SHP77 (cell line): ENCODE measurements at regions not wholly inside any gene's neighbourhood (a gene's known extent, or its start where the extent isn't known, plus 50 kb on each side); places are given as distances from the start of the nearest gene placed in this dataset.

ENCODE experiments used
- DNase-seq, 2 experiments: peaks; one replicate each; lab custom pipeline; 2025; lab: John Stamatoyannopoulos, UW

DNA sequence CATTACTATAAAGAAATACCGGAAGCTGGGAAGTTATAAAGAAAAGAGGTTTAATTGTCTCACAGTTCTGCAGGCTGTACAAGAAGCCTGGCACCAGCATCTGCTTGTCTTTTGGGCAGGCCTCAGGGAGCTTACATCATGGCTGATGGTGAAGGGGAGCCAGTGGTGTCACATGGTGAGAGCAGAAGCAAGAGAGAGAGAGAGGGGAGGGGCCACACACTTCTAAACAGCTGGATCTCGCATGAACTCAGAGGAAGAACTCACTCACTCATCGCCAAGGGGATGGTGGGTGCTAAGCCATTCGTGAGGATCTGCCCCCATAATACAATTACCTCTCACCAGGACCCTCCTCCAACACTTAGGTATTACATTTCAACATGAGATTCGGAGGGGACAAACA is 51.8 kb upstream of the ANKRD34C start:
- DNase-seq, result no peak

DNA sequence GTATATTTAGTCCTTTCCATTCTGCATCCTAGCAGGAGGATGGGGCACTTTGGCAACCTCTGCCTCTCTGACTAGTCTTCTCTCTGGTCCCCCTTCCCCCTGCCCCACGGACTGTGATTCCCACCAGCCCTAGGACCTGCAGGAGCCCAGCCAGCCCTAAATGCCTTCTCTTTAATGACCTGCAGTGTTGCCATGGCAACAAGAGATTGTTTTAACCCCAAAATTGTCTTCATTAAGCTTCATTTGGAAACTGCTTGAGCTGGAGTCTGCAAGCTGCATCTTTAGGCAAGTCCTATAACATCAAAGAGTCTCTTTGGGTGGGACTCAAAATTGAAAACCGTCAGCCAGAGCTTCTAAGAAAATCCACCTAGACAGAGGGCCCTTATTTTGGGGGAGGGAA is 59.7 kb upstream of the ANKRD34C start:
- no peak for DNase-seq

DNA sequence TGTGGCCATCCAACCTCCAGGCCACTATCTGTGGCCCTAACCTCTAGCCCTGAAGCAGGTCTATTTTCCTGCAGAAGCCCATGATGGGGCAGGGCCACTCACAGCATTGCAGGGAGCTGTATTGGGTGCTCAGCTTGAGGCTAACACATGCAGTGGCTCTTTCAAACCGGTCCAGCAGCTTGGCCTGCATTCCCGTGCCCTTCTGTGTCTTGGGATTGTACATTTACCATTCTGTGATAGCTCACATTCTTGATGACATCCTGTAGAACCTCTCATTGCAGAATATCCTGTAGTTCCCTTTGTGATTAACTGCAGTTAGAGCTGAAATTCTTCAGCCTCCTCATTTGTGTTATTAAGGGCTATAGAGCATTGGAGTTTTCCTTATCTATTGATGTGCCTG is 60.8 kb upstream of the ANKRD34C start:
- no peak for DNase-seq

DNA sequence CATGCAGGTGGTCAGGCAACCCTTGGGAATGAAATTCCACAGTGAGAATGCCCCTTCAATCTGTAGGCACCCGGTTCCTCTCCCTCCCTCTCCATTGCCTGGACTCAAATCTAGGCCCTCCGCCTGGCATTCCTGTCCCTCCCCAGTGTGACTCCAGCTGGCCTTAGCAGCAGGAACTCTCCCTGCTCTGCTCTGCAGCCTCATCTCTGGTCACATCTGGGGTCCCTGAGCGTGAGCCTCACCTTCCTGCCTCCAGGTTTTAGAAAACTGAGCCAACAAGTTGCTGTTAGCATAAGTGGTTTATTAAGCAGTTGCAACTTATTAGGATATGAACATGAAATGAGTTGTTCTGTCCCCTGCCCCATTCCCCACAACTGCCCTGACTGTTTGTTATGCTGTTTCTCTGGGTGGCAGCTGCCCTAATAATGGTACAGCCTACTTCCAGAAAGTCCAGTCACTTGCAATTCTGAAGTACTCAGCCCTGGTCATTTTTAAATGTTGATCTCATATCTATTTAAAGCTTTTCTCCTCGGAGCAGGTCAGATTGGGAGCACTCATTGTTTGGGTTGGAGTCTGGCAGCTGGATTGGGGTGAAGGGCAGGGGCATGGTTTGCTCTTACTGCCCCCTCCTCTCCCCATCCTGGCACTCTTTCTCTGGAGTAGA is 63.0 kb upstream of the ANKRD34C start:
- no peak for DNase-seq

DNA sequence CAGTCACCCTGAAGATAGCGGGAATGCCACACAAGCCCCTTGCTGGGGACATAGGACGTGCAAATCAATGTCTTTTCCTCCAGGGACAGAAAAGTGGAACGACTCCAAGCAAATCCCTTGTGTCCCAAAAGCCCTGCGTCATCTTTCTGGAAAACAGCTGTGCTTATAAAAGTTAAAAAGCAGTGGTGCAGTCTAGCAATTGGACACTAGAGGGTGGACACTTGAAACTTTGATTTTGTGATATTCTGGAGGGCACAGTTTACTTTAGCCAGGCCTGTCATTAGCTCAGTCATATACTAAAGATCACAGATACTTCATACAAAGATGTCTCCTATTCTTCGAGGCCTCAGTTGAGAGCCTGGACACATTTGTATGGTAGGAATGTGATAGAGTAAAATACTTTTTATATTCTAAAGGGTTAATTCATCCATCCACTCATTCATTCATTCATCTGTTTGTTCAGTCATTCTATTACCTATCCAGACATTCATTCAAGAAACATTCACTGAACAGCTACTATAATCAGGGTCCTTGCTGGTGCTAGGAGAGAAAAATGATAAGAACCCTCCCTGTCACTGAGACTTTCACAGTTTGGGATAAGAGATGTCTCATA is 63.8 kb upstream of the ANKRD34C start:
- no peak for DNase-seq

DNA sequence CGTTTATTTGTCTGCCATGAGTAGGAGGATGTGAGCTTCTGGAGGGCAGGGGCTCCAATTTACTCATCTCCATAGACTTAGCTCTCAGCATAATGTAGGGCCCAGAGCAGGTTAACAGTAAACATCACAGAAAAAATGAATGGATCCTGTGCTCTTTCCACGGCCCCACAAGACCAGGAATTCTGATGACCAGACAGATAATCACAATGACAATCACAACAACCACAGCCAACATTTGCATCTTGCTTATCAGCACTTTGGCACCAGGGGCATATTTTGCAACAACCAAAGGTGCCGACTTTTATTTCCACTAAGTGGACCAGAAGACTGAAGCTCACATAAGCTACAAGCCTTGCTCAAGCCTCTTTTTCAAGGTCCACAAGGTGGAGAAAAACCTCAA is 68.9 kb upstream of the ANKRD34C start:
- no peak for DNase-seq

DNA sequence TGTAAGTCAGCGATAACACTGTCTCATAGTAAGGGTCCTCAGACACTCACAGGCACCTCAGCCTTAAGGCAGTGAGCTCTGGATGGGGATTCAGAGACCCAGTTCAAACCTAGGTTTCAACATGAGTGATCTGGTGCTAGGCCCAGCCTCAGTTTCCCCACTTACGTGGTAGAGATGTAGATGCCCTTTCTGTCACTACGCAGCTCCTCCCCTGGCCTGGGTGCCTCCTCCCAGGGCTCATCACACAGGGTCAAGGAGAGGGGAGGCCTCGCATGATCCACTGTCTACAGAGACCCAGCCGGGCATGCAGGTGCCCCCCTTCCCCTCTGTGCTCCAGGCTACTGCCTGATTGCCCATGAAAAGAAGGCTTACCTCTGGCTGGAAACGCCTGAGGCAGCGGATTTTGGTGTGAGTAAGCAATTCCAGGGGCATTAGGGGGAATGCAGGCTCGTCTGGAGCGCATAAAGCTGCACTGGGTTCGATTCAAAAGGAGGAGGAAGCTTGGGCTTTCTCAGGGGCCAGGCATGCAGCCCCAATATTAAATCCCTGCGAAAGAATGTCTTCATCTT is 69.8 kb upstream of the ANKRD34C start:
- DNase-seq, result no peak

DNA sequence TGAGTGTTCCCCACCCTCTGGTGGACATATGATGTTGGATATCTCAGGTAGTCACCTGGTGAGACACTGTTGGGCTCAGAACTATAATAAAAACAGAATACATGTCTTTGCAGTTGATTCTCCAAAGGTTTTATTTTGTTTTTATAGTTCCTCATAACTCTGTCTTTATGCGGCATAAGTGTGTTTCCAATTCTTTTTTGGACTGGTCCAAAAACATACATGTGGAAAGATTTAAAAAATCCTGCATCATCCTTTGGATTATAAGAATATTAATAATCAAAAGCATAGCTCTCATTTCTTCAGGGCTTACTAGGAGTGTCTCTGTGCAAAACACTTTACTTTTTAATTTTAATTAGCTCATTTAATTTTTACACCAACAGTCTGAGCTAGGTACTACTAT is 71.0 kb upstream of the ANKRD34C start:
- no peak for DNase-seq

DNA sequence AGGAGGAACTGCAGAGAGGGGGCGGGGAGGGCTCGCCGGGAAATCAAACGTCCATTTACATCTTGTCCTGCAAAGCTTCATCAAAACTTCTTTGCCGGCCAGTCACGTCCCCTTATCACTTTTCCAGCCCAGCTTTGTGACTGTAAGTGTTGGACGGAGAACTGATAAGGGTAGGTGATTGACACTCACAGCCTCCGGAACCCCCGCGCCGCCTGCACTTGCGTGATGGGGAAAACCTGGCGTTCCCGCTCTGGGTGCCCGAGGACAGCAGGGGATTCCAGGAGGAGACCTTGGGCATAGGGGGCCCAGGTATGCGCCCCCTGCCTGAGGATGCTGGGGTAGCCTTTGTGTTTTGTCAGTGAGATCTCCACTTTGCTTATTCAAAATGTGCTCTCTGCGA is 72.8 kb upstream of the ANKRD34C start:
- no peak for DNase-seq

DNA sequence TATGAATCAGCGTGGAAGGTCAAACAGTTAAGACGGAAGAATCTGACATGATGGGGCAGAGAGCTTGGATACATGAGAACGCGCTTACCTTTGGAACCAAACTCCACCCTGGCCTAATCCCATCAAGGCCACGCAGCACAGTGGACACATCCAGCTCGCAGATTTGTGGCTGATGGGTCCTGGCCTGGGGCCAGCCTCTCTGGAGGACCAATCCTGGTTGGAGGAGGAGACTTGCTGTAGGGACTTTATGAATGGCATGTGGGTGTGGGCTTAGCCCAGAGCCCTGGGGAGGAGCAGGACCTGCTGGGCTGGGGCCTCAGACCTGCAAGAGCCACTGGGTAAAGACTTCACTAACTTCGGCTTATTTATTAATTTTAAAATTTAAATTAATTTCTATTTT is 73.4 kb upstream of the ANKRD34C start:
- DNase-seq, result no peak

DNA sequence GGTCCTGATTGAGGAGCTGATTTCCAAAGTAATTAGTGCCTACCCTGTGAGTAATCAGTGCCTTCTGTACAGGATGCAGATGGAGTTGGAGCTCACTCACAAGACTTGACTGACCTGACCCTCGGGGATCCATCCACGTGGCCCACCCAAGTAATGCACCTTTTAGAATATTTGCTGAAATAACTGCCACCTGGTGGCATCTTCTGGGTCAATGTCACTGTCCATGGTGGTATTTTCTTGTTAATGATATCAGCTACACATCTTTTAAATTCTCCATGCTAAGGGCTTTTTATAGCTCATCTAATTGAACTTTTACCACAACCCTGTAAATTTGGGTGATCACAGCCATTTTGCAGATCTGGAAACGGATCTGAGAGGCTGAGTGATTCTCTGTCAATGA is 74.3 kb upstream of the ANKRD34C start:
- DNase-seq, result no peak

DNA sequence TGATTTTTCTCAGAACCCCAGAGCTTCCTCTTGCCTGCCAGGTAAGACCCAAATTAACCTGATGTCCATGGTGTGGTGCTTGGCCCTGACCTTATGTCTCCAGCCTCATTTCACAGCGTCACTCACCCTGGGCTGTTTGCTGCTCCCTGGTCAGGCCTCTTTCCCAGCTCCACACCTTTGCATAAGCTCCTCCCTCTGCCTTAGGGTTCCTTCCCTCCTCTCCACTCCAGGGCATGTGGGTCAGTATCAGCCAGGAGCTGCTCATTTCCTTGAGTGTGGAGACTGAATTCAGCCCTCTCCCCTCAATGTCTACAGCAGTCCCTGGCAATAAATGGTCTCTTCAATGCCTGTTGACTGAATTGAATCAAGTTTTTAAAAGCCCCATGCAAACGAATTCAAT is 75.6 kb upstream of the ANKRD34C start:
- no peak for DNase-seq

DNA sequence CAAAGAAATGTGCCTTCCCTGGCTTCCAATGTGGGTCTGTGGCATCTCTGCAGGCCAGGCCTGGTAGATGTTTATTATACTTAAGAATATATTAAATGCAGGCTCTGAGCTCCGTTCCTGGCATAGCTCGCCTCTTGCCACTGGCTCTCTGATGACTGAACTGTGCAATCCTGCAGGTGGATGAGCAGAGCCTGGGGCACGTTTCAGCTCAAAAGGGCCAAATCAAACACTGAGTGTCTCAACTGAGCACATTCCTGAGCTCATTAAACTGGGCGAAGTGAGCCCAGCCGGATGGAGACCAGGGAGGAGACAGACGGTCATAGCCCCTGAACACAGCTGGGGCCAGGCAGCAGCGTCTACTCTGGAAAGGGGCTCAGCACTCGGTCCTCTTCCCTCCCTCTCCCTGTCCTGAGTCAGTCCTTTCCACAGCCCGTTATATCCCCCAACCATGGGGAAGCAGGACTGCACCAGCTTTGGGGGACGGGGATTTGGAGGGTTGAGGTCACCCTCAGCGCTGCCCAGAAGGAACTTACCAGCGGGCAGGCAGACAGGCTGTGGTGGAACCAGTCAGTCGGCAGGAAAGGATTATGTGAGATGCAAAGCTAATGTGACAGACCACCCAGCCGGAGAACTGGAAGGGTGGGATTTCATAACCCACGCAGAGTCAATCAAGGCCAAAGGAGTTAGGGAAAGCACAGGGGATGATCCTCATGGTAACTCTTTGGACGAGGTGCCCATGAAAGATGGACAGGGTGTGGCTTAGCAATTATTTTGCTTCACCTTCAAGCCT is 77.4 kb upstream of the ANKRD34C start:
- no peak for DNase-seq

DNA sequence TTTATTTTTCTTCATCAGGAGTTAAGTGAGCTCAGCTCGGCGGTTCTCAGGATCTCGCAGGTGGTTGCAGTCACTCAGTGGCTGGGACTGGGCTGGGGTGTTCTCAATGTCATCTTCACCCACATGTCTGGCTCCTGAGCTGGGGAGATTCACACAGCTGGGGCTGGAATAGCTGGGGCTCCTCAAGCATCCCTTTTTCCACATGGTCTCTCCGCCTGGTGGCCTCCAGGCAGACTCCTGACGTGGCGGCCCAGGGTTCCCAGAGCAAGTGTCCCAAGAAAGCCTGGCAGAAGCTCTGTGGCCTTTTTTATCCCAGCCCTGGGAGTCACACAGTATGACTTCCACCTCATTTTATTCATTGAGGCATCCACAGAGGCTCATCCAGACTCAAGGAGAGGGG is 84.1 kb upstream of the ANKRD34C start:
- DNase-seq, result no peak

DNA sequence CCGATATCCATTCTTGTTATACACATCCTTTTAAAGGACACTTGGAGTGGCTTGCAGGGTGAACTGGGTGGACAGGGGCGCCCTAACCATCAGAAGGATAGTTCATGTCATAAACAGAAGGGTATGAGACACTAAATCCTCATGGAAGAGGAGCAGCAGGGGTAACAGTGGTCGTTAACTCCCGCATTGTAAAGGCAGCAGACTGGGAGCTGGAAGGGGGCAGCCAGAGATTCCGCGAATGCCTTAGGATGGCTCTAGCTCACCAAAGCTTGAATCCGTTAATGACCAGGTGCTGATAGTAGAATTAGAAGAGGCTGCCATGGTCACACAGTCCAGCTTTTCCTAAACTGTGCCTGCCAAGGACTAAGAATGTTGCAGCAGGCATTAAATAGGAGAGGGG is 85.2 kb upstream of the ANKRD34C start:
- DNase-seq, result no peak

DNA sequence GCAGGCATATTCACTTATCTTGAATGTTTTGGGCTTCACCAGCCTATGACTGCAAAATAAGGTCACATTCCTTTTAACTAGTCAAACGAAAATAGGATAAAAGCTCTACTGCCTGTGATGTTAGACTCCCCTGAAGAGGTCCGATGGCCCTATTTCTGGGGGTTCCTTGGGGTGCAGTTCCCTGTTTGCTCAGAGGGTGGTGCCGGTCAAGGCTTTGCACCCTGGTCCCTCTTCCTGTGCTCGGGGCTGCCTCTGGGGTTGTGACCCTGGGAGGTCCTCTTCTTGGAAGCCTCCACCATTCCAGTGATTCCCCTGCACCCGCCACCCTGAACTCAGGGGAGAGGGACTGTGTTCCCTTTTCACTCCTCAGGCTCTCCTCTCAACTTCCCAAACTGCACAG is 86.7 kb upstream of the ANKRD34C start:
- no peak for DNase-seq

DNA sequence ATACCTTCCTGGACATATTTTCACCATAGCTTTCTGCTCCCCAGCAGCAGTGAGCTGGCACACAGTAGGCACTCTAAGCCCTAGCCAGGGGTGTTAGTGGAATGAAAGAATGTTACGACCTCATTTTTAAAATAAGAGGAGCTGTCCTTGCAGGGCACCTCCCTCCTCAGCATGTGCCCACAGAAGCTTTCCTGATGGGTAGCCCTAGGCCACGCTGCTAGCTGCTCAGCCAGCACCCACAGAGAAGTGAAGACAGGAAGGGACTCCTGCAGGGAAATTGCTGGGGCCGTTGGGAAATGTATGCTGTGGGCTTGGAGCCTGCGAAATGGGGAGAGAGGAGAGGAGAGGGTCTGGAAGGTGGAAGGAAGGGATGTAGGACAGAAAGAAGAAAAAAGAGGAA is 87.3 kb upstream of the ANKRD34C start:
- DNase-seq, result no peak

DNA sequence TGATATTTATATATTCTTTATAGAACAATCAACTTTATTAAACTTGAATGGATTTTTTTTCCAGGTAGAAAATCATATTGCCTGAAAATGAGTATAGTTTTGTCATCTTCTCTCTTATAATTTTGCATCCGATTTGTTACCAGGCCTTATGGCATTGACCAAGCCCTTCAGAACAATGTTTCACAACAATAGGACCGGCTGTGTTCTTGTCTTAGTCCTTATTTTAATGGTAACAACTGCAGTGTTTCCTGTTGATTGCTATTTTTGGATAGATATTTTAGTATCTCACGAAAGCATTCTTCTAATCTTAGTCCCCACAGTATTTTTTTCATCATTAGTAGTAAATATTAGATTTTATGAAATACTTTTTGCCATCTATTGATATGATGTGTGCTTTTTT is 88.1 kb upstream of the ANKRD34C start:
- DNase-seq, result no peak

DNA sequence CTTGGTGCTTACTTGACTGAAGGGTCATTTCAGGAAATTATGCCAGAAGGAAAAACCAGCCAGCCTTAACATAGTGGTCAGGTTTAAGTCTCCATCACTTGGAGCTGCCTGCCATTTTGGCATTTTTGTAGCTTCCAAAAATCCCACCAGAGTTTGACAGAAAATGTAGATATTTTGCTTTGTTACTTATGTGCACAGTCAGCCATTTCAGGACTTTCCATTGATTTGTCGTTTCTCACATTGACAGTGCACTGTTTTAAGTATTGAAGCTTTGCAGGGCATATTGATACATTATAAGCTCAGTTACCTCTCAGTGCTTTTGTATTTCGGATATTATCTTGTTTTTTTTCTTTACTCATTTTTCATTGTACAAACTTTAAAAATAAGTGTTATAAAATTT is 89.0 kb upstream of the ANKRD34C start:
- no peak for DNase-seq

DNA sequence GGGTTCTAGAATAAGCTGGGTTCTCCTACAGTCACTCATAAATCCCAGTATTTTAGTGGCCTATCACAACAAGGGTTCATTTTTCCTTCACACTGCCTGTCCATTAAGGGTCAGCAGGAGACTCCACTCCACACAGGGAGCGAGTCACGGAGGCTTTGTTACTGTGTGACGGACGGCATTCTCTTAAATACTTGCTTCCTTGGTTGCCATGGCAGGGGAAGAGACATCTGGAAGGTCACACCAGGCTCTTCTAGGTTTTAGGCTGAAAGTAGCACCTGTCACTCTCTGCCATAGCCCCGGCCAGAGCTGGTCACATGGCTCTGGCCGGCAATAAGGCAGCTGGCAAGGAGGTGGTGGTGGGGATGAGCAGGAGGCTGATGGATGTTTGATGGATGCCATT is 89.4 kb upstream of the ANKRD34C start:
- no peak for DNase-seq

DNA sequence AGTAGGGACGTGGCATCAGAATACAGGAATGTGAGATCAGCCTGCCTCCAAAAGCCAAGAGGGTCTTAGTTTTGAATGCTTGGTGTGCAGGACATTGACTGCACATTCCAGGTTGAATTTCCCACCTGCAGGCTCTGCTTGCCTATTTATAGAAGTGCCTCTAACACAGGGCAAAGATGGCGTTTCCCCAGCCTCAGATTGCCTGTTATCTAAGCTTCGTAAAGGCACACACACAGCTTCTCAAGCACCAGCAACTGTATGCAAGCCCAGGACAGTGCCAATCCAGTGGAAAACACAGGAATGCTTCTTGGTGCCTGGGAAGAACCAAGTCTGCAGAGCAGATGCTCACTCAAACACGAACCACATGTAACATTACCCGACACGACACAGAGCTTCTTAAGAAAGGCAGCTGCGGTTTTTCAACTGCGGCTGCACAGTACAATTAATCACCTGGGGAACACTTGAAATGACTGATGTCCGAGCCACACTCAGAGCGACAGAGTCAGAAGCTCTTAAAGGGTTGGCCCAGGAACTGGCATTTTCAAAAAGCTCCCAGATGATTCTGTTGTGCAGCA is 90.0 kb upstream of the ANKRD34C start:
- DNase-seq, result no peak

DNA sequence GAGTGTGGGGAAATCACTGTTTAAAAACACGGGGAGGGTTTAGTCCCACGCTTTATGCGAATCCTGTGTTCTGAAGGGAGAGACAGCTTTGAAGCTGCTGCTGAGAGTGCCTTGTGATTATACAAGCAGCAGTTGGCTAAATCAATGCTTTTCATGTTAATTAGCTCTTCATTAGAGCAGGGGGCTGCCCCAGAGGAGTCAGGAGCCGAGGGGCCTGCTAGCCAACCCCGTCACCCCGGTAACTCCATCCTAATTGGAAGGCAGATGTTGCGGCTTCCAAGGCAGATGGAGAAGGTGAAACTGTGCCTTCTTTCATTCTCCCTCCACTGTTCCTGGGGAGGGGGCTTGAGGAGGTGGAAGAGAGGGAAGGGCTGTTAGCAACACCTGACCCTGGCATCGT is 92.4 kb upstream of the ANKRD34C start:
- DNase-seq, result no peak

DNA sequence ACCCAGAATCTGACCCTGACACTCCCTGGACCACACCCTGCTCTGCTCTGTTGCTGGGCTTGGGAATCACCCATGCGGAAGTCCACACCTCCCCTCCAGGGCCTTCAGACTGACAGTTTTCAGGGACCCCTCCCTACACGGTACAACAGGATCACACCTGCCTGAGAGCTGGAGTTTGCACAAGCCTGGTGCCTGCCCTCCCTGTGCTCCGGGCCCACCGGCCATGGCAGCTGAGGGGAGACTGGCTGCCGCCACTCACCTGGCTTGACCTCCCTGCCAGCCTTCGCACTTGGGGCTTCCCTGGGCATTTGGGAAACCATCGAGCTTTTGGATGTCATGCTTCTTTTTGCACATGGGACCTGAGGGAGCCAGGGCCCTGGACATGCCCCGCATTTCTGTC is 95.9 kb upstream of the ANKRD34C start:
- DNase-seq, result no peak
